Spleen (tissue), 11 donors: ENCODE measurements at regions not wholly inside any gene's neighbourhood (a gene's known extent, or its start where the extent isn't known, plus 50 kb on each side); places are given as distances from the start of the nearest gene placed in this dataset.

Experiments
- DNase-seq: peaks from one replicate; pipeline ENCODE4 v3.0.0-alpha.2; 2020
- H3K27ac ChIP-seq, 8 donors: fragments of 200-600 bp; sonication (generic) in 7 of 8; 1 replicate in 4 of 8; 2 replicates in 4 of 8; pipeline versions ENCODE4 v1.5.0 to v1.8.0; 2016 to 2021; ENCODE audit warnings: inconsistent platforms in 4 of 8, mild to moderate bottlenecking in 4 of 8, moderate library complexity in 1 of 8
- H3K27me3 ChIP-seq, 7 donors: fragments of 200-600 bp; sonication (generic) in 6 of 7; replicated peaks in 1 of 7; 1 replicate in 4 of 7; 2 replicates in 3 of 7; pipeline versions ENCODE4 v1.5.0 to v1.8.0; 2016 to 2021; ENCODE audit warnings: inconsistent platforms in 3 of 7, mild to moderate bottlenecking in 1 of 7
- H3K36me3 ChIP-seq, 6 donors: fragments of 200-600 bp; sonication (generic) in 5 of 6; 1 replicate in 4 of 6; 2 replicates in 2 of 6; pipeline versions ENCODE4 v1.5.0 to v1.8.0; 2016 to 2021; ENCODE audit warnings: inconsistent platforms in 2 of 6
- H3K4me1 ChIP-seq, 6 donors: fragments of 200-600 bp; sonication (generic) in 5 of 6; 1 replicate in 3 of 6; 2 replicates in 3 of 6; pipeline versions ENCODE4 v1.5.0 to v1.8.0; 2016 to 2021; ENCODE audit warnings: inconsistent platforms in 3 of 6
- H3K4me3 ChIP-seq, 8 donors: fragments of 200-600 bp; sonication (generic) in 7 of 8; 1 replicate in 4 of 8; 2 replicates in 4 of 8; pipeline versions ENCODE4 v1.5.0 to v1.8.0; 2016 to 2021; ENCODE audit warnings: inconsistent platforms in 4 of 8, mild to moderate bottlenecking in 4 of 8, moderate library complexity in 2 of 8
- H3K9me3 ChIP-seq, 8 donors: fragments of 200-600 bp; sonication (generic) in 7 of 8; 1 replicate in 4 of 8; 2 replicates in 4 of 8; pipeline versions ENCODE4 v1.5.0 to v1.8.0; 2016 to 2021; ENCODE audit warnings: inconsistent platforms in 4 of 8
- POLR2A ChIP-seq, 3 donors: fragments of 450-650 bp; IDR thresholded peaks; one replicate each; pipeline ENCODE4 v1.5.1; 2017; ENCODE audit warnings: antibody characterized with exemption in 3 of 3, mild to moderate bottlenecking in 1 of 3
- POLR2AphosphoS5 ChIP-seq, 3 donors: sonication (generic); formaldehyde crosslinking; IDR thresholded peaks; one replicate each; pipeline ENCODE4 v1.5.1; 2017; ENCODE audit warnings: antibody characterized with exemption in 3 of 3
- WGBS, 5 donors: extraction: QIAGEN DNeasy Blood & Tissue Kit in 3 of 5; methylation state at CpG; one replicate each; pipeline versions ENCODE4 v1.1.5 to v1.1.7; 2013 to 2018; 5-methylcytosine and 5-hydroxymethylcytosine counted together
- intact Hi-C: fragments of 100-400 bp; cut with DNase I; formaldehyde crosslinking; loops from one replicate; pipeline ENCODE4 v1.15.0; 2023; ENCODE audit warnings: low total_unique reads
- TF ChIP-seq, protein P1 (sequence below), 11 experiments: fragments of 200-600 bp in 7 of 11; fragments of 450-650 bp in 4 of 11; sonication (generic) in 4 of 11; IDR thresholded peaks in 8 of 11; conservative IDR thresholded peaks in 3 of 11; 1 replicate in 7 of 11; 2 replicates in 4 of 11; pipeline versions ENCODE4 v1.4.0 to v1.8.0; 2016 to 2021; ENCODE audit warnings: antibody characterized with exemption in 11 of 11, inconsistent platforms in 4 of 11, mild to moderate bottlenecking in 1 of 11
- donor health status: healthy with polysubstance abuse.
- donor health status: DM: no; HTN: no; CAD: no; lungs with moderate emphysema.
- donor health status: DM: no; HTN: no; CAD: no.
- donor health status: Bipolar disorder and iron deficiency.
- donor health status: healthy.
- donor health status: DM: no; HTN: no; CAD: no.
- donor health status: DM: yes; HTN: yes; CAD: no.

- intact Hi-C loops = no loop called here
- DNase-seq = no peak
- no peaks in the 10 kb centered on the region for H3K36me3 ChIP-seq
- TF ChIP-seq, protein P1, sequence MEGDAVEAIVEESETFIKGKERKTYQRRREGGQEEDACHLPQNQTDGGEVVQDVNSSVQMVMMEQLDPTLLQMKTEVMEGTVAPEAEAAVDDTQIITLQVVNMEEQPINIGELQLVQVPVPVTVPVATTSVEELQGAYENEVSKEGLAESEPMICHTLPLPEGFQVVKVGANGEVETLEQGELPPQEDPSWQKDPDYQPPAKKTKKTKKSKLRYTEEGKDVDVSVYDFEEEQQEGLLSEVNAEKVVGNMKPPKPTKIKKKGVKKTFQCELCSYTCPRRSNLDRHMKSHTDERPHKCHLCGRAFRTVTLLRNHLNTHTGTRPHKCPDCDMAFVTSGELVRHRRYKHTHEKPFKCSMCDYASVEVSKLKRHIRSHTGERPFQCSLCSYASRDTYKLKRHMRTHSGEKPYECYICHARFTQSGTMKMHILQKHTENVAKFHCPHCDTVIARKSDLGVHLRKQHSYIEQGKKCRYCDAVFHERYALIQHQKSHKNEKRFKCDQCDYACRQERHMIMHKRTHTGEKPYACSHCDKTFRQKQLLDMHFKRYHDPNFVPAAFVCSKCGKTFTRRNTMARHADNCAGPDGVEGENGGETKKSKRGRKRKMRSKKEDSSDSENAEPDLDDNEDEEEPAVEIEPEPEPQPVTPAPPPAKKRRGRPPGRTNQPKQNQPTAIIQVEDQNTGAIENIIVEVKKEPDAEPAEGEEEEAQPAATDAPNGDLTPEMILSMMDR (IDR thresholded peaks at IDR 0.05 in 8 of 11, conservative IDR thresholded peaks at IDR 0.05 in 3 of 11) = no peak
- TF ChIP-seq POLR2A (IDR thresholded peaks at IDR 0.05) = no peak
- TF ChIP-seq POLR2AphosphoS5 (IDR thresholded peaks at IDR 0.05) = no peak
- 67 to 82% (median 74%) methylated on average over 3 of the region's 3 CpGs for WGBS, 5 donors
- H3K27ac ChIP-seq = no peak overlapping the region
- no peaks in the 10 kb centered on the region for H3K4me1 ChIP-seq
- H3K4me3 ChIP-seq = no peak overlapping the region
- H3K9me3 ChIP-seq = peaks cover 0 to 19% (median 6%) of the 10 kb centered on the region in 8 donors
- H3K27me3 ChIP-seq = no peaks in the 10 kb centered on the region
These were observed 423.7 kb upstream of the ANO5 start for GRCh38 chr11:21769188-21769587.

DNA sequence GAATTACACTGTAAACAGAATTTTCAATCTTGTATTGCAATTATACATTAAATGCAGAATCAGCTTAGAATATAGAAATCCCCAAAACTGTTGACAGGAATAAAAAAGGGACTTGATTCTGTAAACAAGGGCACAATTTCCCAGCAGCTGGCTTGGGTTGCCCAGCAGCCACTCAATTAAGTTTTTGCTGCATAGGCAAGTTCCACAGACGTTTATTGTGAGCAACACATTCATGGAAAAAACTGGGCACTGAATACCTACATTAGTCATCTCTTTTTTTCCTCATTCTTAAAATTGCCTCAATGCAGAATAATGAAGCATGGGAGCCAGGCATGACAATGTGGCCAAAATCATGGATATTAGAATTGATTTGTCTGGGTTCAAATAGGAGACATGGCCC is 421.8 kb upstream of the ANO5 start:
- no peak for DNase-seq
- 18 to 70% (median 41%) methylated on average over 1 of the region's 1 CpG for WGBS, 5 donors
- H3K9me3 ChIP-seq = peaks cover 0 to 24% (median 6%) of the 10 kb centered on the region in 8 donors
- no peak overlapping the region for H3K4me3 ChIP-seq
- intact Hi-C loops = no loop called here
- TF ChIP-seq, protein P1 (IDR thresholded peaks at IDR 0.05 in 8 of 11, conservative IDR thresholded peaks at IDR 0.05 in 3 of 11) = no peak
- no peaks in the 10 kb centered on the region for H3K4me1 ChIP-seq
- no peak overlapping the region for H3K27ac ChIP-seq
- no peaks in the 10 kb centered on the region for H3K36me3 ChIP-seq
- no peaks in the 10 kb centered on the region for H3K27me3 ChIP-seq

DNA sequence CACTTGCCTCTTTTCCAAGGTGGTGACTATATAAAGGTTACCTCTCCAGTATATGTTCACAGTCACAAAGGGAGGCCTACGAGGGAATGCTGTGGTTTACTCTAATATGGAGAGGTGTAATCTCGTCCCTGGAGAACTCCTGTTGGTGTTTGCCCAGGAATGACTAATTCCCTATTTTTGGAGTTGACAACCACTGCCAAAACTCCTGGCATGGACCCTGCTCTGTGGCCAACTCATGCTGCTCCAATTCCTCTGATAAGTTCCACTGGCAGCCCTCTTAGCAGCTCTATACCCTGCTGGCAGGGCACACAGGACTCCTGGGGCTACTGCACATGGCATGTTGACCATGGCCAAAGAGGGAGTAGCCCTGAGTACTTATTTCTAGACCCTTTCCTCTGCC is 418.7 kb upstream of the ANO5 start:
- no peak for DNase-seq
- Histone ChIP-seq H3K4me3 (no peak overlapping the region), H3K4me1 (no peaks in the 10 kb centered on the region), H3K27me3 (no peaks in the 10 kb centered on the region), H3K27ac (no peak overlapping the region), H3K36me3 (no peaks in the 10 kb centered on the region), H3K9me3 (peaks cover 0 to 24% (median 6%) of the 10 kb centered on the region in 8 donors)
- intact Hi-C loops = no loop called here
- WGBS, 5 donors = 65 to 76% (median 71%) methylated on average over 2 of the region's 2 CpGs
- TF ChIP-seq POLR2AphosphoS5 (IDR thresholded peaks at IDR 0.05) = no peak
- TF ChIP-seq POLR2A (IDR thresholded peaks at IDR 0.05) = no peak
- TF ChIP-seq, protein P1 (IDR thresholded peaks at IDR 0.05 in 8 of 11, conservative IDR thresholded peaks at IDR 0.05 in 3 of 11) = no peak

DNA sequence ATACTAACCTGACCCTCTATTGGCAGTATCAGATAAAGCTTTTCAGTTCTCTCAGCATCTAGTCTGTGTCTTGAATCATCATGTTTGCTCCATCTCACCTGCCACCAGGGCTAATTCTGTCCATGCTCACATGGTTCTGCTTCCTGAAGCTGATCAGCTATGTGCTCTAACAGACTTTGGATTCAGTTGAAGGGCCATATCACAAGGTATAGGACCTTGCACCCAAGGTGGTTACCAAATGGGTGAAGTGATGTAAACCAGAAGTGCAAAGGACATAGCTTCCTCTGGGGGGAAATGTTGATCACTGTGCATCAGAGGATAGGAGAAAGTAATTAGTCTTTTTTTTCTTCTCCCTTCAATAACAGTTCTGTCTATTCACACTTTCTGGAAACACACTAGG is 417.0 kb upstream of the ANO5 start:
- H3K9me3 ChIP-seq = peaks cover 0 to 22% (median 6%) of the 10 kb centered on the region in 8 donors
- no peaks in the 10 kb centered on the region for H3K4me1 ChIP-seq
- DNase-seq = no peak
- H3K27ac ChIP-seq = no peak overlapping the region
- no peaks in the 10 kb centered on the region for H3K27me3 ChIP-seq
- no peaks in the 10 kb centered on the region for H3K36me3 ChIP-seq
- TF ChIP-seq POLR2AphosphoS5 (IDR thresholded peaks at IDR 0.05) (no peak), POLR2A (IDR thresholded peaks at IDR 0.05) (no peak)
- TF ChIP-seq, protein P1 (IDR thresholded peaks at IDR 0.05 in 8 of 11, conservative IDR thresholded peaks at IDR 0.05 in 3 of 11) = no peak
- intact Hi-C loops = no loop called here
- H3K4me3 ChIP-seq = no peak overlapping the region
